ENCODE measurements at regions not wholly inside any gene's neighbourhood (a gene's known extent, or its start where the extent isn't known, plus 50 kb on each side); places are given as distances from the start of the nearest gene placed in this dataset.
"Not testable (repeated sequence)": the region's sequence is repeated elsewhere in the genome, so short reads cannot be mapped to it uniquely, and the experiment has no call there.

DNA sequence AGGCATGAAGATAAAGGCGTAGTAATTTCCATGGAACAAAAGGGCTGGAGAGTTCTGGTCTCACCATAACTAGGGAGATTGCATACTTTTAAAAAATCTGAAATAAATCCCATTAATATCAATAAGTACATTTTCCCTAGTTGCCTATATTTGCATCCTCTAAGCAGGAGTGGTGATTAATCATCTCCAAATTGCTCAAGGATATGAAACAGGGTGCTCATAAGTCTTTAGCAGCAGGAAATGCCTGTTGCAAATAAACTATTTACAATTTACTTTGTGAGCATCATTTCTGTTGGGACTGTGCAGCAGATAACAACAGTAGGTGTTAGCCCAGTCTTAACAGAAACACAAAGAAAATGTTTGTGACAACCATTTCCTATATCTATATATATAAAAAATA lies 92.4 kb upstream of the TMEM178A start:
- DNase-seq (ENCODE audit: low read depth in 2 of 2), result no peak

DNA sequence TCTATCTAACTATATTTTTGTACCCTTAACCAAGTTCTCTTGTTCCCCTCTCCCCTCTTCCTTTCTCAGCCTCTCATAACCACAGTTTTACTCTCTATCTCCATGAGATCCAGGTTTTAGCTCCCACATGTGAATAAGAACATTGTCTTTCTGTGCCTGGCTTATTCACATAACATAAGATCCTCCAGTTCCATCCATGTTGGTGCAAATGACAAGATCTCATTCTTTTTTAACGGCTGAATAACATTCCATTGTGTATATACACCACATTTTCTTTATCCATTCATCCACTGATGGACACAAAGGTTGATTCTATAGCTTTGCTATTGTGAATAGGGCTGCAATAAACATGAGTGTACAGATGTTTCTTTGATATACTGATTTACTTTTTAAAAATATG lies 83.9 kb upstream of the TMEM178A start:
- no peak for DNase-seq (ENCODE audit: low read depth in 2 of 2)

DNA sequence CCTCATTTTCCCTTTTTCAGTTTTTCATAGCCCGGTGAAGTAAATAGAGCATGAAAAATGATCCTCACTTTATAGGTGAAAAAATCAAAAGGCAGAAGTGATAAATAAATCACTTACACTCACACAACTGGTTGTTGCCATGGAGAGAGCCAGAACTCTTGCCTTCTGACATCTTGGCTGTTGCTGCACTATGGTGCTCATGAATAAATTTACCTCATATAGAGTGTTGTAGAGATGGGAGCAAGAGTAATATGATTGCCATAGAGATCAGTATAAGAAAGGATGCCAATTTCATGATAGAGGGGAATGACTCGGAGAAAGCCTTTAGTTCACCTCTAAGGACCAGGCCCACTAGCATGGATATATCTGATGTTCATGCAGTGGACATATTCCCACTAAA lies 82.5 kb upstream of the TMEM178A start:
- DNase-seq (ENCODE audit: low read depth in 2 of 2), result no peak

DNA sequence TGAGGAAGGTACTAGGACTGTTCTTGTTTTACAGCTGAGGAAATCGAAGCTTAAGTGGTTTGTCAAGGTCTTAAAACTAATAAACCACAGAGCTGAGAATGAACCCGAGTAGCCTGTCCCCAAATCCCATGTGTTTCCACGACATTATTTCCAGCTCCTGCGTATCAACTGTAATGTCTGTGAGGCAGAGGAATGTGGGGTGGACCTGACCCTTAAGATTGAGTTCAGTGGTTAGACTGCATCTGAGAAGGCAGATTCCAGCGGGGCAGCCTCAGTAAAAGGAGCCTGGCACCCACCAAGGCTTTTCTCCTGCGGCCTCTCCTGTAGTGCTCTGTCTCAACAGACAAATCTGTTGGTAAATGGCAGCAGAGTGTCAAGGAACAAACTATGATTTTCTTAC lies 81.9 kb upstream of the TMEM178A start:
- DNase-seq (ENCODE audit: low read depth in 2 of 2), result no peak

DNA sequence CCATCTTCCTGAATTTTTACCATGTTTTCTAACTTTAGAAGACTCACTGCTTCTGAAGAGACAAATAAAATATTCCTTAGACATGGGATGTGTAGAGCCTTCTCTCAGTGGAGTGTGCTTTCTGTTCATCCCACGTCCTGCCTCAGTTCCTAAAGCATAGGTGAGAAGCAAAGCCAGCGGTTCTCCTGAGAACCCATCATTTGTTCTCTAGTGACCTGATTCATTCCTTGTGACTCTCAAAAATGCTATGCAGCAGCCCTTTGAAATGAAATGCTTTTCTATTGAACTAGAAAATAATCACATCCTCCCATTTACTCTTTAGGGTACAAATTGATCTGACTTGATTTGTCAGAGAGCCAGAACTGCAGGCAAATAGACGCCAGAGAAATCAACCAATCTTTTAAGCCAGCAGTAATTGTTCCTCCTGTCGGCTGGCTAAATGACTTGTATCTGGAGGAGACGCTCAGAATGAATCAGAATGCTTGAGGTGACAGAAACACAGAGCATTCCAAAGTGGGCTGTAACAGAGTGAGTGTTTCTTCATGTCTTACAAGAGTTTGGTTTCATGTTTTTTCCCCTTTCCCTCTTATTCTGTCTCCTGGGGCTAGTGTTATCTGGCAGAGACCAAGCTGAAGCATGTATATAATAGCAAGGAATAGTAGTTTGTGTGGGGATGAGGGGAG lies 81.3 kb upstream of the TMEM178A start:
- peak; percentile 20 to 26 for DNase-seq (ENCODE audit: low read depth in 2 of 2)

DNA sequence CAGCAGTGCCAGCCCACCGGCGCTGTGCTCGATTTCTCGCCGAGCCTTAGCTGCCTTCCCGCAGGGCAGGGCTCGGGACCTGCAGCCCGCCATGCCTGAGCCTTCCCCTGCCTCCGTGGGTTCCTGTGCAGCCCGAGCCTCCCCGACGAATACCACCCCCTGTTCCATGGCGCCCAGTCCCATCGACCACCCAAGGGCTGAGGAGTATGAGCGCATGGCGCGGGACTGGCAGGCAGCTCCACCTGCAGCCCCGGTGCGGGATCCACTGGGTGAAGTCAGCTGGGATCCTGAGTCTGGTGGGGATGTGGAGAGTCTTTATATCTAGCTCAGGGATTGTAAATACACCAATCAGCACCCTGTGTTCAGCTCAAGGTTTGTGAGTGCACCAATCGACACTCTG lies 80.2 kb upstream of the TMEM178A start:
- DNase-seq (ENCODE audit: low read depth in 2 of 2), result not testable (repeated sequence)

DNA sequence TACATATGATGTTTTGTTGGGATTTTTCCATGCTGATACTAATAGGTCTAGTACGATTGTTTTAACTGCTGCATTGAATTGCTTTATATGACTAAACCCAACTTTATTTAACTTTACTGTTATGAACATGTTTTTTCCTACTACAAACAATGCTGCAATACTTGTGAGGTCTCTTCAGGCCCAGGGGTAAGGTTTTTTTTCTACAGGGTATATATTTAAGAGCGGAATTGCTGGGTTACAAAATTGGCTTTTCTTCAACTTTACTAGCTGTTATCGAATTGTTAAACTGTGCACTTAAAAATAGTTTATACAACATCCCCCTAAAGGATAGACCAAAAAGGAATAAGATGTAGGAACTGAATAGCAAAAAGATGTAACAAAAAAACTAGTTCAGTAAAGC lies 78.5 kb upstream of the TMEM178A start:
- no peak for DNase-seq (ENCODE audit: low read depth in 2 of 2)

DNA sequence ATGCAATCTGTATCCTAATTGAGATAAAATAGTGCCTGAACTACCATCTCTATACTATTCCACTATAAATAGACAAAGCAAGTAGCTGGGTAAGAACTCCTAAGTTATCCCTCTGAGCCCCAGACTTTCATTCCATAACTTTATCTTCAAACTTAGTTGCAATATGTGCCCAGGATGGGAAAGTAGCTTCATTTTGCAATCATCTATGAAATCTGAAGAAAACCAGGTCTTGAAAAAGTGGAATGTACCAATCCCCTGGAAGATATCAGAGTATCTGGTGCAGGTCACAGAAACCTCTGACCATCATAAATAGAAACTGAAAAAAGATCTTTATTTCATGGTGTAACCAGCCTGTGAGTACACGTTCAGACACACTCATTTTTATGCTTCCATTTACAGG lies 78.1 kb upstream of the TMEM178A start:
- DNase-seq (ENCODE audit: low read depth in 2 of 2), result no peak

DNA sequence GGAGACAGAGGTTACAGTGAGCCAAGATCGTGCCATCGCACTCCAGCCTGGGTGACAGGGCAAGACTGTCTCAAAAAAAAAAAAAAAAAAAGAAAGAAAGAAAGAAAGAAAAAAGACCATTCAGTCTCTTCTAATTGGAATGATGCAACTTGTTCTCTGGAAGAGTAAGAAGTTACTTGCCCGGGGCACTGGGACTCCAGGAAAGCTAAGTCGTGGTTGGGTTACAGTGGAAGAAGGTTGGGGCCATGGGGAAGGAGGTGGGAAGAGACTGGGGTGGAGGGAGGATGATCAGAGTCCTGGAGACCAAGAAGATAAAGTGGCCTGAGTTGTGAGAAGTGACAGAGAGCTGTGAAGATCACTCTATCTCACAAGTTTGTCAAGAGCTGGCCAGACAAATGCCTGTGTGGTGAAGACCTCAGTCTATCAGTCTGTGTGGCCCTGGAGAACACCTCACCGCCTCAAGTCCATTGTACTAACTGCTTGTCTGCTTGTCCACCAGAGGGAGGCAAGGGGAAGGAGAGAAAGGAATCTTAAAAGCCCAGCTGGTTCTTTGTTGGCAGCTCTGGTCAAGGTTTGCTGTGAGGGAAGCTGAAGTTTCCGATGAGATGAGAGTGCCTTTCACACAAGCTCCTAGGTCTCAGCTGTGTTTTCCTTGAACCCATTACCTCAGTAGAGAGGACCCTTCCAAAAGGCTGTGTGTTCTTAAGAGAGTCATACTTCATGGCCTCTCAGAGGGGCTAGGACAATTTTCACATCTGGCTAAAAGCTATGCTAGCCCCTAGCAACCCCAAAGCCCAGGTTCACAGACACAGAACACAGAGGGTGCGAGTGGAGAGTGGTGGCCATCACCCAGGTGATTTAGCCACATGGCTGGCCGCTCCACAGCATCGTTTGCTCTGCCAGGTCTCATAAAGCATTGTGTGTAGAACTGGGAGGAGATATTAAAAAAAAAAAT lies 72.0 kb upstream of the TMEM178A start:
- peak; percentile 49 to 55 for DNase-seq (ENCODE audit: low read depth in 2 of 2)

DNA sequence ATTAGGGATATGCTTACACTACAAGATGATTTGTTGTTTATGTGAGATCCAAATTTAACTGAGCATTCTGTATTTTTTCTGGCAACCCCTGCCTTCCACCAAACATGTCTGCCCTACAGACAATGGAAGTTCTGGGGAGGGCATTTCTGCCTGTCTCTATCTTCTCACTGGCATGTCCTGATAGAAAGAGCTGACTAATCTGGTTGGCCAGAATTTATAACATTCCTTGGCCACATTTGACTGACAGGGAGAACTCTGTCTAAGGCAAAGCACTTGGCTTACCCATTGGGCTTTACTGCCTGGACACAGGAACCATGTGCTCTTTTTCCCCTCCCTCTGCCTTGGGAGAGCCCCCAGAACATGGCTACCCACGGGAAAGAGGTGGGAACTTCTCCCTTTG lies 70.6 kb upstream of the TMEM178A start:
- no peak for DNase-seq (ENCODE audit: low read depth in 2 of 2)

DNA sequence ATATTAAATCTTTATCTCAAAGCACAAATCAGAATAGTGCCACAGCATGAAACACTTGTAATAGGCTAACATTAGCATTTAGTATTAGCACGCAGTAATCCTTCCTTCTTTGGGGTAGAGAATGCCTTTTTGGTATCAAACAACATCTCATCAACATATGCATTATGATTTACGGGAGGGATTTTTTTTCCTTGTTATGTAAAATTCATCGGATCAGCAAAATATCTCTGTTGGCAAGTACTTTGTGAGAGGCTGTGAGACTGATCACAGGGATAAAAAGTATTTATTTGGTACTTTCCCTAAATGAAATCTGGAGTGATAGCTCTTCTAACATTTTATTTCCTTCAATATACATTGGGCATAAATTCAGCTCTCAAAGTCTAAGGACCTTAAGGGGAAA lies 68.4 kb upstream of the TMEM178A start:
- DNase-seq (ENCODE audit: low read depth in 2 of 2), result no peak

DNA sequence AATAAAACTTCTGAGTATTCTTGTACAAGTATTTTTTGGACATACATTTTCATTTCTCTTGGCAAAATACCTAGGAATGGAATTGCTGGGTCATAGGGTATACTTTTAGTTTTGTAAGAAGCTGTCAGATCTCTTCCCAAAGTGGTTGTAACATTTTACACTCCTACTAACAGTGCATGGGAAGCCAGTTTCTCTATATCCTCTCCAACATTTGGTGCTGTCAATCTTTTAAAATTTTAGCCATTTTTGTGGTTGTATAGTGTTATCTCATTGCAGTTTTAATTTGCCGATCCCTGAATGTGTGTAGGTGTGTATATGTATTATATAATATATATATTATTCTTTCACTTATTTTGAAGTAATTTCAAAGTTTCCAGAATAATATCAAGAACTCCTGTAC lies 63.1 kb upstream of the TMEM178A start:
- DNase-seq (ENCODE audit: low read depth in 2 of 2), result no peak

DNA sequence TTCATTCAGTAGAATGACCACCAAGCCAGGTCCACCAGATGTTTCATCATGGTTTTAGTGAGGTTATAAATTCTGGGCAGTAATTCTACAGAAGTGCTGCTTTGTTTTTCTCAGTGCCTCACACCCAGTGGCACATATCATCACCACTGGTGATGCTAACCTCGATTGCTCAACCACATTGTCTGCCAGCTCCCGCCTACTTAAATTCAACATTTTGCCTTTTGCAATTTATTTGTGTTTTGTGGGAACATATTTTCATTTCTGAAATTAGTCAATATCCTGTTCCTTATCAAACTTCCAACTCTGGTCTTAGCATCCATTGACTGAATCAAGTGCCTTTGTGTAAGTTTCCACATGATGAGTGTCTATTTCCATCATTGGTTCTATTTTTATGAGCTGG lies 62.3 kb upstream of the TMEM178A start:
- no peak for DNase-seq (ENCODE audit: low read depth in 2 of 2)

DNA sequence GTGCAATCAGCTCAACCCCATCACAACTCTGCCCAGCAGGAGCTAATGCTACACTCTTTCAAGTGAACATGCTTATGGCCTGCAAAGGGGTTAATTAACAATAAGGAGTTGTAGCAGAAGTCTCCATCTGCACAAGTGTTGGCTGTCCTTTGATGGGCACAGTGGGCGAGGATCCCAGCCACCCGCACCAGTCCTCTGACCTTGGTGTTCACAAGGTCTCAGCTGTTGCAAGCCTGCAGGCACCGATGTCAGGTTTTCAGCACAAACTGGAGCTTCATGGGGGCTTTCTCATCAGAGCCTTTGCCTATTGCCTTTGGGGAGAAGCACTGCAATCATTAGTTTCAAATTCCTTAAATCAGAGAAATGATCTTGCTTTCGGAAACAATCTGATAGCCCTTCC lies 60.9 kb upstream of the TMEM178A start:
- no peak for DNase-seq (ENCODE audit: low read depth in 2 of 2)

DNA sequence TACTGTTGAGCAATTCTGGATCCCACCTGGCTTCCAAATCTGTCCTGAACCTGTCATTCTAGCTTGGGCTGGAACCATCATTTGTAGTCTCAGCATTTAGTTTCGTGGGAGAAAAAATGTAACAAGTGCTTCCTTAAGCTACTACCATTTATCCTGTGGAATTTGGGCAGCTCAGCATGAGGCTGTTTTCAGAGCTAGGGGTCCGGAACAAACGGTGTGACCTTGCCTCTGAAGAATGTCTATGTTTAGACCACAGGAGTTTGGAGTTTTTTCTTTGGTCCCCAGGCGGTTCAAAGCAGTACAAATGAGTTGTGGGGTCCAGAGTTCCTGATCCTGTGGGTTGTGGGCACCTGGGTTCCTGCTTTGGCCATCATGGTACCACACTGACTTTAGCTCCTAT lies 59.1 kb upstream of the TMEM178A start:
- DNase-seq (ENCODE audit: low read depth in 2 of 2), result no peak

DNA sequence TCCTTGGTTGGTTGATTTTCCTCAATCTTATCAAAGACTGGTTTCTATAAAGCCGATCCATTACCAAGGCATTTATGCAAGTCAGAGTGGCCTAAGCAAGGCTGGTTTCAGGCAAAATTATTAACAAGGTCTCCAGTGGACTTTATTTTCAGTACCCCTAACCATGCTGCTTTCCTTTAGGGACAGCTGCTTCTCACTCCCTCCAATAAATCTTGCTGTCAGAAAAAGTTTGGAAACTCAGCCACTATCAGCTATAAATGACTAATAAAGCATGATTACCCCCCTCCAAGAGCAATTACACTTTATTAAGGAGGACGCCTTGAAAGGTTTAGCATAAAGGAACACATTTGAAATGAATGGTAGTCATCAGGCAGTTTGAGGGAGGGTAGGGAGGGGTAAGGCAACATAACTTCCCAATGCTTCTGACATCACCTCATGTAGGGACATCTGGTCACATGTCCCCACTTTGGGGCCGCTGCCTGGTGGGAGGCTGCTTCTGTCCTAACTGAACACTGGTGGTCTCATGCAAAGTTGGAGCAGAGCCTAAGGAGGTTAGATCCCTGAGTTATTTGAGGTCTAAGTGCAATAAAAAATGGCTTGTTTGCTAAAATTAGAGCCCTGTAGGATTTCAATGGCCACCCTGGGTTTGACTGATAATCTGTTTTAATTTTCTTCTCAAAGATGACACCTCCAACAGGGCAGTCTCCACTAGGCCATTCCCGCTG lies 58.0 kb upstream of the TMEM178A start:
- DNase-seq (ENCODE audit: low read depth in 2 of 2), result no peak

DNA sequence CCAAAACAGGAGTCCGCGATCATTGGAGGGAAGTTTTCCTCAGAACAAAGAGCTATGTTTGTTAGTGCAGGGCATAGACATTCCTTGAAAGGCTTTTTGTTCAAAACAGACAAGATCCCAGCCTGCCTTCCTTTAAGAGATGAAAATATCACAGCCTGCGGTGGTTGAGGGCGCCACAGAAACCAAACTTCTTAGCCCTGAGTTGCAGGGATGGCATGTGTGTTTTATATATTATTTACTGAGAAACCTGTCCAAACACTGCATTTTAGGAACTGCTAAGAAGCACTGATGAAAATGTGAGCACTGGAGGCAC lies 57.5 kb upstream of the TMEM178A start:
- DNase-seq (ENCODE audit: low read depth in 2 of 2), result no peak

DNA sequence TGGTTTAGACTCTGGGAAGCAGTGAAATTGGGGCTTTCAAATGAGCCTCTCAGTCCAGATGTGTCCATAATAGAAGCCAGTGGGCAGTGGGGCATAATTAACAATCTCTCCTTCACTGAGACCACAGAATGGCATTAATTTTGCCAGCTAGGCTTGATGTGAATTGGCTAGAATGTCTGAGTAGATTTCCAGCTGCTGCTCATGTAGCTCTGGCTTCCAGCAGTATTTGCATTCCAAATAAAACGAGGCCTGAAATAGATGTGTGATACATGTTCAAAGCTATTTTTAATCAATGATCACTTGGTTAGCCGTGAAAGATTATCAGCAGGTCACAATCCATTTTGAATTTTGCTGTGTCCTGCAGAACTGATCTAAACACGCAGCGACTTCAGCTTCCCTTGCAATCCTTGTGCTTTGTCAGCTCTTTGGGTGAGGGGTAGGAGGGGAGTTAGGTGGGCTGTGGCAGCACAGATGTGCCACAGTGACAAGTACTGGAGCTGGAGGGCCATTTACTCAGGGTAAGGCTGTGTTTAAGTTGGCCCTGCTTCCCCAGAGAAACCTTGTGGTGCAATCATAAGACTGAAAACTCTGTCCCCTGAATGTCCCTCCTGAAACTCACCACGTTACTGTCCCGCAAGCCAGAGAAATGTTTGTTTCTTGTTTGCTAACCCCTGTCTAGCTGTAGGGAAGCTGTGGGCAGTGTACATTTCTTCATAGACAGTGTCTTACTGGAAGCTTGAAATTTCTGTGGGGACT lies 56.9 kb upstream of the TMEM178A start:
- no peak for DNase-seq (ENCODE audit: low read depth in 2 of 2)

DNA sequence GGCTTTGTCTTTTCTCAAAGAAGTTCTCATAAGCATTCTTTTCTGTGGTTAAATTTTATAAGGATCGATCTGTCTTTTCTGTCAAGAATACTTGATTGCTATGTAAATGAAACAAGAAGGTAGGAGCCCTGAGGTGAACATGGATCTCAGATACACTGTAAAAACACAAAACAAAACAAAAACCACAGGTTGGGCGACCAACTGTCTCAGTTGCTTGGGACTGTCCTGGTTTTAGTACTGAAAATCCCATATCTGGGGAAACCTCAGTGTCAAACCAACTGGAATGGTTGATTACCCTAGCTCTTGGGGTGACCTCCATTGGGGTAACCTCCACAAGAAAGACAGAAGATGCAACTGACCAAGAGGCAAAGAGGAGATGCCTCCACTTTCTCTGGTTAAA lies 55.8 kb upstream of the TMEM178A start:
- no peak for DNase-seq (ENCODE audit: low read depth in 2 of 2)

DNA sequence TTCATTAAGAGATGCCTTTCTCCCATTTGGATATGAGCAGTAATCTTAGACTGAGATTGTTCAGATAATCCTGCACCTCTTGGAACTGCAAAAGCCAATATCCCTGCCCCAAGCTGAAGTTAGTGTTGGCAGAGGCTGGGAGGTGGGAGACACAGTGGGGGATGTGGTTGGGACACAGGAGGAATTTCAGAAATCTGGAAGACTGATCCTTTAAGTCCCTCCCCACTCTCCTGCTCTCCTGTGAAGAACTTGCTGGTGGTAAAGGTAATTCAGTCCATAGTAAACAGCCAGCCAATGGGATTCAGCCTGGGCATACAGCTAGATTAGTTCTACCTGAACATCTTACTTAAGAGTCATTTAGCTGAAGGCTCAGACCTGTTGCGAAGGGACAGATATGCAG lies 50.0 kb upstream of the TMEM178A start:
- DNase-seq (ENCODE audit: low read depth in 2 of 2), result no peak

Measured in fibroblast of skin of left quadriceps (primary cell).